Mesenteric fat pad (tissue), 1 donor: ENCODE measurements at regions not wholly inside any gene's neighbourhood (a gene's known extent, or its start where the extent isn't known, plus 50 kb on each side); places are given as distances from the start of the nearest gene placed in this dataset.
A peak's percentile ranks its signal among the peaks of the same experiment; 100 is the strongest.

ENCODE experiments used
- DNase-seq: peaks from one replicate; pipeline ENCODE4 v3.0.0-alpha.2; 2020; ENCODE audit warnings: low spot score
- donor health status: DM: yes; HTN: yes; CAD: no.

- DNase-seq, result no peak
These were observed 154.7 kb upstream of the ANKH start for GRCh38 chr5:15026011-15026893.

GRCh38 chr5:15023846-15024245, 152.3 kb upstream of the ANKH start:
- DNase-seq, result no peak

- no peak for DNase-seq
These were observed 151.7 kb upstream of the ANKH start for GRCh38 chr5:15023266-15023665.

- DNase-seq, result no peak
These were observed 149.9 kb upstream of the ANKH start for GRCh38 chr5:15021266-15022046.

GRCh38 chr5:15020736-15021135, 149.2 kb upstream of the ANKH start:
- DNase-seq, result no peak

GRCh38 chr5:15014809-15015208, 143.2 kb upstream of the ANKH start:
- DNase-seq, result no peak

- no peak for DNase-seq
These were observed 142.3 kb upstream of the ANKH start for GRCh38 chr5:15013654-15014463.

GRCh38 chr5:15012061-15012460, 140.5 kb upstream of the ANKH start:
- DNase-seq, result no peak

- no peak for DNase-seq
These were observed 139.4 kb upstream of the ANKH start for GRCh38 chr5:15010936-15011335.

- DNase-seq, result no peak
These were observed 137.8 kb upstream of the ANKH start for GRCh38 chr5:15009420-15009819.

GRCh38 chr5:15008921-15009320, 137.3 kb upstream of the ANKH start:
- DNase-seq, result no peak

- DNase-seq, result peak; percentile 94
These were observed 136.9 kb upstream of the ANKH start for GRCh38 chr5:15008476-15008875.

- no peak for DNase-seq
These were observed 136.1 kb upstream of the ANKH start for GRCh38 chr5:15007646-15008045.

GRCh38 chr5:15004506-15004905, 132.9 kb upstream of the ANKH start:
- no peak for DNase-seq

GRCh38 chr5:15003511-15003920, 131.9 kb upstream of the ANKH start:
- DNase-seq, result no peak

- no peak for DNase-seq
These were observed 131.2 kb upstream of the ANKH start for GRCh38 chr5:15002791-15003190.

GRCh38 chr5:15002173-15002572, 130.6 kb upstream of the ANKH start:
- no peak for DNase-seq

- DNase-seq, result no peak
These were observed 129.9 kb upstream of the ANKH start for GRCh38 chr5:15001517-15001916.

GRCh38 chr5:14998491-14998890, 126.9 kb upstream of the ANKH start:
- DNase-seq, result no peak

- DNase-seq, result no peak
These were observed 125.4 kb upstream of the ANKH start for GRCh38 chr5:14996997-14997396.

GRCh38 chr5:14995229-14995628, 123.7 kb upstream of the ANKH start:
- DNase-seq, result no peak
